K562 (cell line): ENCODE measurements at regions not wholly inside any gene's neighbourhood (a gene's known extent, or its start where the extent isn't known, plus 50 kb on each side); places are given as distances from the start of the nearest gene placed in this dataset.

Experiments used
- CHAMP1 ChIP-seq: fragments of 450-650 bp; IDR thresholded peaks from 2 replicates; pipeline ENCODE4 v1.6.1; 2016; ENCODE audit warnings: mild to moderate bottlenecking
- CTBP1 ChIP-seq: fragments of 450-650 bp; IDR thresholded peaks from 2 replicates; pipeline ENCODE4 v1.6.1; 2016; ENCODE audit warnings: borderline replicate concordance
- ELF2 ChIP-seq: fragments of 250-450 bp; sonication (Bioruptor Pico); IDR thresholded peaks from 2 replicates; pipeline ENCODE4 v1.5.0; 2021; ENCODE audit warnings: mild to moderate bottlenecking
- ERF ChIP-seq: fragments of 450-650 bp; formaldehyde crosslinking; IDR thresholded peaks from 2 replicates; pipeline ENCODE4 v1.4.0; 2020; ENCODE audit warnings: mild to moderate bottlenecking, mixed read lengths
- FUS ChIP-seq: fragments of 200-400 bp; formaldehyde crosslinking; optimal IDR thresholded peaks from 2 replicates; pipeline ENCODE3; 2017; ENCODE audit warnings: low read depth, low read length
- HDAC1 ChIP-seq, 2 experiments: fragments of 450-650 bp; IDR thresholded peaks; 2 replicates each; pipeline ENCODE4 v1.6.1; 2016 to 2017; ENCODE audit warnings: inconsistent platforms in 1 of 2, mild to moderate bottlenecking in 1 of 2, moderate library complexity in 1 of 2
- KAT2B ChIP-seq: IDR thresholded peaks from one replicate; pipeline ENCODE4 v1.6.1; 2012; ENCODE audit warnings: low read depth, mild to moderate bottlenecking, control low read depth, inconsistent platforms, low read length, moderate library complexity
- L3MBTL2 ChIP-seq: fragments of 450-650 bp; IDR thresholded peaks from 2 replicates; pipeline ENCODE4 v1.6.1; 2016; ENCODE audit warnings: mild to moderate bottlenecking, moderate library complexity
- MCM2 ChIP-seq: fragments of 450-650 bp; IDR thresholded peaks from 2 replicates; pipeline ENCODE4 v1.6.1; 2017; ENCODE audit warnings: low read depth, mild to moderate bottlenecking
- PHF8 ChIP-seq: fragments of 200-600 bp; sonication (generic); IDR thresholded peaks from 2 replicates; pipeline ENCODE4 v1.6.1; 2012; ENCODE audit warnings: mixed run types, mild to moderate bottlenecking, inconsistent platforms, low read length, moderate library complexity, borderline replicate concordance
- PRPF4 ChIP-seq: fragments of 200-400 bp; formaldehyde crosslinking; IDR thresholded peaks from one replicate; pipeline ENCODE4 v1.6.1; 2017; ENCODE audit warnings: low read length, low read depth, mild to moderate bottlenecking; ENCODE audit not compliant: insufficient read depth, poor library complexity, severe bottlenecking
- RCOR1 ChIP-seq, 2 experiments: IDR thresholded peaks; 2 replicates each; pipeline ENCODE4 v1.6.1; 2012; ENCODE audit warnings: low read depth in 2 of 2, low read length in 2 of 2, borderline replicate concordance in 1 of 2, improper control_type of control experiment in 1 of 2
- SAFB ChIP-seq: fragments of 200-400 bp; formaldehyde crosslinking; IDR thresholded peaks from 2 replicates; pipeline ENCODE4 v1.6.1; 2017; ENCODE audit warnings: low read depth, low read length, borderline replicate concordance
- SIN3A ChIP-seq, 2 experiments: fragments of 150-350 bp in 1 of 2; IDR thresholded peaks; 2 replicates each; pipeline ENCODE4 v1.6.1; 2011 to 2016; ENCODE audit warnings: borderline replicate concordance in 2 of 2, low read depth in 2 of 2, low read length in 2 of 2, mild to moderate bottlenecking in 2 of 2, moderate library complexity in 2 of 2; ENCODE audit not compliant: control insufficient read depth in 1 of 2
- SMARCB1 ChIP-seq: IDR thresholded peaks from 2 replicates; pipeline ENCODE4 v1.6.1; 2011; ENCODE audit warnings: improper control_type of control experiment, low read depth; ENCODE audit not compliant: insufficient read length
- SOX6 ChIP-seq: fragments of 450-650 bp; IDR thresholded peaks from 2 replicates; pipeline ENCODE4 v1.6.1; 2014; ENCODE audit warnings: mild to moderate bottlenecking
- TCF7L2 ChIP-seq: fragments of 150-350 bp; IDR thresholded peaks from 2 replicates; pipeline ENCODE4 v1.6.1; 2016; ENCODE audit warnings: low read depth, mild to moderate bottlenecking, low read length, moderate library complexity
- ZKSCAN1 ChIP-seq: fragments of 150-350 bp; IDR thresholded peaks from 2 replicates; pipeline ENCODE4 v1.6.1; 2016; ENCODE audit warnings: low read depth, low read length
- ZNF239 ChIP-seq: fragments of 250-450 bp; sonication (Bioruptor Pico); IDR thresholded peaks from 2 replicates; pipeline ENCODE4 v1.4.0; 2020; ENCODE audit warnings: mild to moderate bottlenecking
- ZNF398 ChIP-seq: fragments of 250-450 bp; sonication (Bioruptor Pico); IDR thresholded peaks from 2 replicates; pipeline ENCODE4 v1.8.0; 2021; ENCODE audit warnings: moderate library complexity, mild to moderate bottlenecking, inconsistent platforms
- ZNF41 ChIP-seq: fragments of 250-450 bp; sonication (Bioruptor Pico); conservative IDR thresholded peaks from 2 replicates; pipeline ENCODE4 v1.4.0; 2020; ENCODE audit warnings: mild to moderate bottlenecking
- ZNF589 ChIP-seq: fragments of 200-800 bp; sonication (Bioruptor generic); IDR thresholded peaks from 2 replicates; pipeline ENCODE4 v1.6.1; 2016; ENCODE audit warnings: low read depth, missing genetic modification characterization, missing compliant biosample characterization

DNA sequence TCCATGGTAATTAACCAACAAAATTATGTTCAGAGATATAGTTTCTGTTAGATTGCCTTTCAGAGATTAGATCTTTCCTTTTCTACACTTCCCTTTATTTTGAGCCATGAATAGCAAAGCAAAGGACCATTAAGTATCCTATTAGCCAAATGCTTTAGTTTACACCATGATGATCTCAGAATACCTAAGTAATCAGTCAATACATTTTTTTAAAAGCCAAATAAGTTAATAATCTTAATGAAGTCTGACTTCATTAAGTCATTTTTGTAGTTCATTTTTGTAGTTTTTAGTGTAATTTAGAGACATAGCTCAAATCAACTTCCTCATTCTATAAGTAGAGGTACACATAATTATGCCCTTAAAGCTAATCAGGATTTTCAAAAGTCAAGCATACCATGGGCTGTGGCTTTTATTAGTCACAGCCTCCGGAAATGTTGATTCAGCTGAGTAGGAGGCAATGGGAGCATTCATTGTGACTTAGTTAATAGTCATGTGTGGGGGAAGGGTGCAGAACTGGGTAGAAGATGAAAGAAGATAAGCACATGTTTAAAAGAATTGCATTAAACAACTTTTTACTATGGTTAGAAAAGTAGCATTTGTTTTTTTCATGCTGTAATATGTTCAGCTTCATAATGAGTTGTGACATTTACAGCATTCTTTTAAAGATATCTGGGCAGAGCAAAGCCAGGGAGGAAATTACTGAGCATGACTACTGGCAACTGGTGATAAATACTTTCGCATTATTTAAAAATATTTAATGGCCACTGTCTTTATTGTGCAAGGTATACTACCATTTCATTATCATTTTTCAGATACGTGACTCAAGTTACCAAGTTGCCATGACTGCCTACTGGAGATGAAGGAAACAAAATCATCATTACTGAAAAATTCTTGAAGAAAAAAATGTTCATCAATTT is 57.3 kb upstream of the CCDC71L start (continued):
- TF ChIP-seq CHAMP1 (peak; percentile 79), TCF7L2 (no peak), PHF8 (0 out of 2 replicates have a peak, but pooled peaks have one; percentile 12), ZNF398 (no peak), ZNF239 (no peak), SIN3A (IDR thresholded peaks at IDR 0.05; ENCODE audit: borderline replicate concordance in 2 of 2, control insufficient read depth in 1 of 2, low read depth in 2 of 2, low read length in 2 of 2) (no peak), ZKSCAN1 (no peak), HDAC1 (IDR thresholded peaks at IDR 0.05) (peak in 1 of 2 experiments; percentile 86; a peak in 2 of 4 replicates), KAT2B (no peak), ERF (CRISPR knock-in tag) (0 out of 2 replicates have a peak, but pooled peaks have one; percentile 36), MCM2 (no peak), ZNF41 (CRISPR knock-in tag) (no peak), SOX6 (peak; percentile 97), ELF2 (no peak), SAFB (no peak), CTBP1 (peak; percentile 57; the same call in 1 of the 2 replicates), RCOR1 (IDR thresholded peaks at IDR 0.05; ENCODE audit: borderline replicate concordance in 1 of 2, low read depth in 2 of 2, low read length in 2 of 2) (peak; percentile 70 to 96; a peak in 3 of 4 replicates), ZNF589 (CRISPR knock-in tag) (peak; percentile 89), PRPF4 (no peak), L3MBTL2 (peak; percentile 49; the same call in 1 of the 2 replicates), SMARCB1 (peak; percentile 93), FUS (no peak)
